ENCODE measurements at regions not wholly inside any gene's neighbourhood (a gene's known extent, or its start where the extent isn't known, plus 50 kb on each side); places are given as distances from the start of the nearest gene placed in this dataset.

- TF ChIP-seq EZH2 (IDR thresholded peaks at IDR 0.05; ENCODE audit: insufficient read depth, poor library complexity, severe bottlenecking) (no peak), EZH2phosphoT487 (IDR thresholded peaks at IDR 0.05; ENCODE audit: insufficient read depth, low read depth) (no peak)
Observed at GRCh38 chr3:168249550-168250414, 154.1 kb upstream of the GOLIM4 start.

Data from GM23248 (cell line).